ENCODE measurements at regions not wholly inside any gene's neighbourhood (a gene's known extent, or its start where the extent isn't known, plus 50 kb on each side); places are given as distances from the start of the nearest gene placed in this dataset.
A peak's percentile ranks its signal among the peaks of the same experiment; 100 is the strongest.

- no peak for TF ChIP-seq CTCF (conservative IDR thresholded peaks at IDR 0.05; ENCODE audit: low read depth, low read length)
- H3K4me3 ChIP-seq (ENCODE audit: low read depth, low read length): no peak overlapping the region
- no peak for DNase-seq (ENCODE audit: low read depth)
These were observed 737.1 kb downstream of the MECOM start for GRCh38 chr3:168926426-168926825.

GRCh38 chr3:168925568-168925967 lies 737.9 kb downstream of the MECOM start:
- no peak overlapping the region for H3K4me3 ChIP-seq (ENCODE audit: low read depth, low read length)
- no peak for TF ChIP-seq CTCF (conservative IDR thresholded peaks at IDR 0.05; ENCODE audit: low read depth, low read length)
- DNase-seq (ENCODE audit: low read depth): no peak

GRCh38 chr3:168914662-168915061 lies 748.9 kb downstream of the MECOM start:
- no peak overlapping the region for H3K4me3 ChIP-seq (ENCODE audit: low read depth, low read length)
- peak; percentile 2 for DNase-seq (ENCODE audit: low read depth)
- TF ChIP-seq CTCF (conservative IDR thresholded peaks at IDR 0.05; ENCODE audit: low read depth, low read length): no peak

GRCh38 chr3:168909260-168909659 lies 754.3 kb downstream of the MECOM start:
- no peak for TF ChIP-seq CTCF (conservative IDR thresholded peaks at IDR 0.05; ENCODE audit: low read depth, low read length)
- DNase-seq (ENCODE audit: low read depth): no peak
- no peak overlapping the region for H3K4me3 ChIP-seq (ENCODE audit: low read depth, low read length)

- no peak overlapping the region for H3K4me3 ChIP-seq (ENCODE audit: low read depth, low read length)
- no peak for TF ChIP-seq CTCF (conservative IDR thresholded peaks at IDR 0.05; ENCODE audit: low read depth, low read length)
These were observed 768.1 kb downstream of the MECOM start for GRCh38 chr3:168895419-168895818.

GRCh38 chr3:168894214-168894613 lies 769.3 kb downstream of the MECOM start:
- H3K4me3 ChIP-seq (ENCODE audit: low read depth, low read length): no peak overlapping the region
- DNase-seq (ENCODE audit: low read depth): no peak
- no peak for TF ChIP-seq CTCF (conservative IDR thresholded peaks at IDR 0.05; ENCODE audit: low read depth, low read length)

More at GRCh38 chr3:168895419-168895818, 768.1 kb downstream of the MECOM start:
- no peak for DNase-seq (ENCODE audit: low read depth)

- no peak overlapping the region for H3K4me3 ChIP-seq (ENCODE audit: low read depth, low read length)
- no peak for TF ChIP-seq CTCF (conservative IDR thresholded peaks at IDR 0.05; ENCODE audit: low read depth, low read length)
- no peak for DNase-seq (ENCODE audit: low read depth)
These were observed 773.8 kb downstream of the MECOM start for GRCh38 chr3:168889666-168890065.
